CD4-positive, alpha-beta memory T cell (primary cell): ENCODE measurements at regions not wholly inside any gene's neighbourhood (a gene's known extent, or its start where the extent isn't known, plus 50 kb on each side); places are given as distances from the start of the nearest gene placed in this dataset.

Experiments used
- CTCF ChIA-PET: fragments of 350-600 bp; sonication (Branson Sonifier 250); formaldehyde crosslinking; loops from one replicate; lab custom pipeline; 2021; ENCODE audit warnings: inconsistent platforms; ENCODE audit not compliant: partially characterized antibody; lab: Charles Lee
- POLR2A ChIA-PET: fragments of 350-600 bp; sonication (Branson Sonifier 250); formaldehyde crosslinking; loops from one replicate; lab custom pipeline; 2021; ENCODE audit not compliant: partially characterized antibody; lab: Charles Lee
- DNase-seq, 5 donors: peaks; one replicate each; pipeline versions ENCODE4 v3.0.0 to v3.0.0-alpha.2; 2020 to 2022; ENCODE audit warnings: mixed read lengths in 1 of 5
- H3K27ac ChIP-seq: one replicate; pipeline ENCODE4 v1.7.0; 2013; ENCODE audit warnings: low read depth, low read length
- H3K27me3 ChIP-seq: 2 replicates; pipeline ENCODE4 v1.7.0; 2013; ENCODE audit warnings: mild to moderate bottlenecking, low read length, moderate library complexity; ENCODE audit not compliant: insufficient read depth
- H3K36me3 ChIP-seq: 2 replicates; pipeline ENCODE4 v1.7.0; 2013; ENCODE audit warnings: mild to moderate bottlenecking, low read length, moderate library complexity; ENCODE audit not compliant: insufficient read depth
- H3K4me1 ChIP-seq: 2 replicates; pipeline ENCODE4 v1.7.0; 2013; ENCODE audit warnings: mild to moderate bottlenecking, low read length, moderate library complexity; ENCODE audit not compliant: insufficient read depth
- H3K4me3 ChIP-seq, 2 donors: one replicate each; pipeline ENCODE4 v1.7.0; 2013; ENCODE audit warnings: low read length in 2 of 2, mild to moderate bottlenecking in 1 of 2
- H3K9me3 ChIP-seq, 2 donors: one replicate each; pipeline ENCODE4 v1.7.0; 2013; ENCODE audit warnings: low read length in 2 of 2, control low read depth in 1 of 2; ENCODE audit not compliant: control insufficient read depth in 1 of 2
- H3K27ac Mint-ChIP-seq, 7 donors: one replicate each; pipeline ENCODE4 v1.8.0; 2020 to 2021; ENCODE audit warnings: mixed read lengths in 7 of 7, mild to moderate bottlenecking in 6 of 7, inconsistent platforms in 3 of 7, moderate library complexity in 3 of 7
- H3K27me3 Mint-ChIP-seq, 2 donors: one replicate each; pipeline ENCODE4 v1.8.0; 2020 to 2021; ENCODE audit warnings: mixed read lengths in 2 of 2
- H3K36me3 Mint-ChIP-seq, 2 donors: one replicate each; pipeline ENCODE4 v1.8.0; 2020 to 2021; ENCODE audit warnings: mixed read lengths in 2 of 2, inconsistent platforms in 1 of 2, mild to moderate bottlenecking in 1 of 2
- H3K4me1 Mint-ChIP-seq, 4 donors: one replicate each; pipeline ENCODE4 v1.8.0; 2020 to 2021; ENCODE audit warnings: mixed read lengths in 4 of 4, mild to moderate bottlenecking in 1 of 4
- H3K4me3 Mint-ChIP-seq, 8 donors: one replicate each; pipeline ENCODE4 v1.8.0; 2020 to 2021; ENCODE audit warnings: mixed read lengths in 8 of 8, mild to moderate bottlenecking in 7 of 8, moderate library complexity in 6 of 8, inconsistent platforms in 3 of 8
- H3K9me3 Mint-ChIP-seq, 8 donors: one replicate each; pipeline ENCODE4 v1.8.0; 2020 to 2021; ENCODE audit warnings: mixed read lengths in 8 of 8, mild to moderate bottlenecking in 5 of 8, inconsistent platforms in 3 of 8, moderate library complexity in 1 of 8
- intact Hi-C: fragments of 100-400 bp; cut with micrococcal nuclease; formaldehyde crosslinking; loops from one replicate; pipeline ENCODE4 v1.15.1; 2023

- Mint-ChIP-seq H3K36me3 (no peaks in the 10 kb centered on the region), H3K27ac (no peak overlapping the region)
- CTCF ChIA-PET: no interaction called here
Measured at GRCh38 chr7:85322252-85322651, 135.4 kb upstream of the SEMA3D start.

GRCh38 chr7:85320699-85321476, 134.0 kb upstream of the SEMA3D start:
- peaks cover 0 to 29% (median 5%) of the 10 kb centered on the region in 8 donors for H3K9me3 Mint-ChIP-seq
- no peak overlapping the region for H3K27ac ChIP-seq
- CTCF ChIA-PET: no interaction called here

More at GRCh38 chr7:85322252-85322651, 135.4 kb upstream of the SEMA3D start:
- Mint-ChIP-seq H3K4me1 (no peaks in the 10 kb centered on the region), H3K4me3 (no peak overlapping the region), H3K27me3 (no peaks in the 10 kb centered on the region), H3K9me3 (peaks cover 0 to 29% (median 6%) of the 10 kb centered on the region in 8 donors)
- no peaks in the 10 kb centered on the region for H3K27me3 ChIP-seq
- no peak for DNase-seq
- H3K27ac ChIP-seq: no peak overlapping the region
- H3K4me1 ChIP-seq: no peaks in the 10 kb centered on the region
- intact Hi-C loops: no loop called here
- POLR2A ChIA-PET: no interaction called here
- no peak overlapping the region for H3K4me3 ChIP-seq
- no peaks in the 10 kb centered on the region for H3K9me3 ChIP-seq
- no peaks in the 10 kb centered on the region for H3K36me3 ChIP-seq

GRCh38 chr7:85316489-85316888, 129.6 kb upstream of the SEMA3D start:
- intact Hi-C loops: no loop called here
- ChIA-PET POLR2A (no interaction called here), CTCF (no interaction called here)
- Mint-ChIP-seq H3K36me3 (no peaks in the 10 kb centered on the region), H3K9me3 (peaks cover 1 to 14% (median 6%) of the 10 kb centered on the region in 8 donors), H3K27ac (no peak overlapping the region), H3K27me3 (no peaks in the 10 kb centered on the region), H3K4me3 (no peak overlapping the region), H3K4me1 (no peaks in the 10 kb centered on the region)
- Histone ChIP-seq H3K36me3 (no peaks in the 10 kb centered on the region), H3K27ac (no peak overlapping the region), H3K9me3 (no peaks in the 10 kb centered on the region), H3K4me1 (no peaks in the 10 kb centered on the region), H3K27me3 (no peaks in the 10 kb centered on the region), H3K4me3 (no peak overlapping the region)
- DNase-seq: no peak

More at GRCh38 chr7:85320699-85321476, 134.0 kb upstream of the SEMA3D start:
- H3K4me1 Mint-ChIP-seq: no peaks in the 10 kb centered on the region
- H3K4me3 ChIP-seq: no peak overlapping the region
- no peak overlapping the region for H3K4me3 Mint-ChIP-seq
- no peaks in the 10 kb centered on the region for H3K4me1 ChIP-seq
- no peaks in the 10 kb centered on the region for H3K9me3 ChIP-seq
- intact Hi-C loops: no loop called here
- no peaks in the 10 kb centered on the region for H3K27me3 ChIP-seq
- no peaks in the 10 kb centered on the region for H3K27me3 Mint-ChIP-seq
- H3K36me3 ChIP-seq: no peaks in the 10 kb centered on the region
- POLR2A ChIA-PET: no interaction called here
- no peak for DNase-seq
- H3K27ac Mint-ChIP-seq: no peak overlapping the region
- no peaks in the 10 kb centered on the region for H3K36me3 Mint-ChIP-seq

- no peak overlapping the region for H3K27ac Mint-ChIP-seq
- Histone ChIP-seq H3K27me3 (no peaks in the 10 kb centered on the region), H3K4me3 (no peak overlapping the region), H3K4me1 (no peaks in the 10 kb centered on the region), H3K36me3 (no peaks in the 10 kb centered on the region), H3K27ac (no peak overlapping the region), H3K9me3 (no peaks in the 10 kb centered on the region)
- peaks cover 0 to 8% (median 2%) of the 10 kb centered on the region in 8 donors for H3K9me3 Mint-ChIP-seq
- CTCF ChIA-PET: no interaction called here
- intact Hi-C loops: no loop called here
- no peaks in the 10 kb centered on the region for H3K4me1 Mint-ChIP-seq
- H3K27me3 Mint-ChIP-seq: no peaks in the 10 kb centered on the region
- DNase-seq: no peak
- H3K36me3 Mint-ChIP-seq: no peaks in the 10 kb centered on the region
- POLR2A ChIA-PET: no interaction called here
- H3K4me3 Mint-ChIP-seq: no peak overlapping the region
Measured at GRCh38 chr7:85310301-85310700, 123.4 kb upstream of the SEMA3D start.

- no peak overlapping the region for H3K27ac ChIP-seq
- H3K4me1 ChIP-seq: no peaks in the 10 kb centered on the region
- H3K27me3 Mint-ChIP-seq: no peaks in the 10 kb centered on the region
- intact Hi-C loops: no loop called here
- H3K27ac Mint-ChIP-seq: no peak overlapping the region
- DNase-seq: no peak
- no peaks in the 10 kb centered on the region for H3K27me3 ChIP-seq
- H3K36me3 Mint-ChIP-seq: no peaks in the 10 kb centered on the region
- H3K36me3 ChIP-seq: no peaks in the 10 kb centered on the region
- H3K9me3 ChIP-seq: no peaks in the 10 kb centered on the region
- no peak overlapping the region for H3K4me3 Mint-ChIP-seq
- H3K4me1 Mint-ChIP-seq: no peaks in the 10 kb centered on the region
- POLR2A ChIA-PET: no interaction called here
- peaks cover 0 to 5% (median 2%) of the 10 kb centered on the region in 8 donors for H3K9me3 Mint-ChIP-seq
- H3K4me3 ChIP-seq: no peak overlapping the region
- CTCF ChIA-PET: no interaction called here
Measured at GRCh38 chr7:85306115-85306514, 119.3 kb upstream of the SEMA3D start.

- no peak overlapping the region for H3K27ac ChIP-seq
- no peak overlapping the region for H3K27ac Mint-ChIP-seq
- no peaks in the 10 kb centered on the region for H3K27me3 ChIP-seq
- H3K36me3 ChIP-seq: no peaks in the 10 kb centered on the region
- H3K4me3 Mint-ChIP-seq: no peak overlapping the region
- DNase-seq: no peak
- H3K27me3 Mint-ChIP-seq: no peaks in the 10 kb centered on the region
- POLR2A ChIA-PET: no interaction called here
- no peaks in the 10 kb centered on the region for H3K36me3 Mint-ChIP-seq
- H3K4me1 Mint-ChIP-seq: no peaks in the 10 kb centered on the region
- CTCF ChIA-PET: no interaction called here
- peaks cover 0 to 10% (median 0%) of the 10 kb centered on the region in 8 donors for H3K9me3 Mint-ChIP-seq
- intact Hi-C loops: no loop called here
- H3K9me3 ChIP-seq: no peaks in the 10 kb centered on the region
- no peaks in the 10 kb centered on the region for H3K4me1 ChIP-seq
- H3K4me3 ChIP-seq: no peak overlapping the region
Measured at GRCh38 chr7:85294176-85294575, 107.3 kb upstream of the SEMA3D start.

- Mint-ChIP-seq H3K9me3 (peaks cover 0 to 10% (median 0%) of the 10 kb centered on the region in 8 donors), H3K36me3 (no peaks in the 10 kb centered on the region), H3K27ac (no peak overlapping the region), H3K4me1 (no peaks in the 10 kb centered on the region), H3K4me3 (no peak overlapping the region), H3K27me3 (no peaks in the 10 kb centered on the region)
- ChIA-PET POLR2A (no interaction called here), CTCF (no interaction called here)
- Histone ChIP-seq H3K9me3 (no peaks in the 10 kb centered on the region), H3K36me3 (no peaks in the 10 kb centered on the region), H3K27me3 (no peaks in the 10 kb centered on the region), H3K27ac (no peak overlapping the region), H3K4me1 (no peaks in the 10 kb centered on the region), H3K4me3 (no peak overlapping the region)
- DNase-seq: no peak
- intact Hi-C loops: no loop called here
Measured at GRCh38 chr7:85292908-85293576, 106.2 kb upstream of the SEMA3D start.
